Smooth muscle cell (in vitro differentiated cells): ENCODE measurements at regions not wholly inside any gene's neighbourhood (a gene's known extent, or its start where the extent isn't known, plus 50 kb on each side); places are given as distances from the start of the nearest gene placed in this dataset.

Experiments
- DNase-seq: peaks from one replicate; lab custom pipeline; 2025; ENCODE audit not compliant: unreplicated experiment; lab: John Stamatoyannopoulos, UW
- H2AFZ ChIP-seq: fragments of 200-600 bp; sonication (generic); 2 replicates; pipeline ENCODE4 v1.6.0; 2016; ENCODE audit warnings: antibody characterized with exemption, low read depth, mild to moderate bottlenecking
- H3F3A ChIP-seq: fragments of 200-600 bp; sonication (generic); 2 replicates; pipeline ENCODE4 v1.6.0; 2017; ENCODE audit warnings: antibody characterized with exemption, low read depth
- H3K27ac ChIP-seq: fragments of 200-600 bp; sonication (generic); 2 replicates; pipeline ENCODE4 v1.5.1; 2016; ENCODE audit warnings: low read depth, mild to moderate bottlenecking
- H3K27me3 ChIP-seq: fragments of 200-600 bp; sonication (generic); 2 replicates; pipeline ENCODE4 v1.6.1; 2016; ENCODE audit warnings: low read depth, mild to moderate bottlenecking
- H3K36me3 ChIP-seq: fragments of 200-600 bp; sonication (generic); 2 replicates; pipeline ENCODE4 v1.5.1; 2016; ENCODE audit warnings: low read depth
- H3K4me1 ChIP-seq: fragments of 200-600 bp; sonication (generic); 2 replicates; pipeline ENCODE4 v1.5.1; 2016; ENCODE audit warnings: low read depth
- H3K4me2 ChIP-seq: fragments of 200-600 bp; sonication (generic); 2 replicates; pipeline ENCODE4 v1.6.0; 2016; ENCODE audit warnings: mild to moderate bottlenecking
- H3K4me3 ChIP-seq: fragments of 200-600 bp; sonication (generic); 2 replicates; pipeline ENCODE4 v1.5.1; 2016; ENCODE audit warnings: mild to moderate bottlenecking
- H3K79me2 ChIP-seq: fragments of 200-600 bp; sonication (generic); 2 replicates; pipeline ENCODE4 v1.6.0; 2016; ENCODE audit warnings: low read depth, mild to moderate bottlenecking
- H3K9ac ChIP-seq: fragments of 200-600 bp; sonication (generic); 2 replicates; pipeline ENCODE4 v1.6.0; 2016; ENCODE audit warnings: low read depth
- H3K9me3 ChIP-seq: fragments of 200-600 bp; sonication (generic); replicated peaks from 2 replicates; pipeline ENCODE4 v1.5.1; 2016; ENCODE audit warnings: low read depth
- H4K20me1 ChIP-seq: fragments of 200-600 bp; sonication (generic); 2 replicates; pipeline ENCODE4 v1.6.0; 2016; ENCODE audit warnings: low read depth
- CTCF ChIP-seq: fragments of 200-600 bp; sonication (generic); IDR thresholded peaks from 2 replicates; pipeline ENCODE4 v1.5.1; 2017; ENCODE audit warnings: borderline replicate concordance, mild to moderate bottlenecking, antibody characterized with exemption; ENCODE audit not compliant: insufficient read depth, poor library complexity, severe bottlenecking
- WGBS: methylation state at CpG from one replicate; pipeline ENCODE4 v1.1.7; 2016; ENCODE audit warnings: low lambda C conversion rate; 5-methylcytosine and 5-hydroxymethylcytosine counted together

GRCh38 chr6:134600671-134601070 is 282.8 kb upstream of the SGK1 start:
- Histone ChIP-seq H3K79me2 (no peaks in the 10 kb centered on the region), H3K36me3 (no peaks in the 10 kb centered on the region), H3K4me3 (no peak overlapping the region), H3K27ac (no peak overlapping the region), H3K4me1 (no peaks in the 10 kb centered on the region), H3K9ac (no peak overlapping the region), H3K4me2 (no peak overlapping the region), H4K20me1 (no peaks in the 10 kb centered on the region), H3K27me3 (no peaks in the 10 kb centered on the region), H3K9me3 (peaks cover 4% of the 10 kb centered on the region), H2AFZ (no peak overlapping the region), H3F3A (no peaks in the 10 kb centered on the region)
- no peak for TF ChIP-seq CTCF
- 91% methylated on average over 7 of the region's 7 CpGs for WGBS
- no peak for DNase-seq

- no peak for TF ChIP-seq CTCF
- no peaks in the 10 kb centered on the region for H3K27me3 ChIP-seq
- WGBS = 95% methylated on average over 3 of the region's 3 CpGs
- H3K36me3 ChIP-seq = no peaks in the 10 kb centered on the region
- peaks cover 4% of the 10 kb centered on the region for H3K9me3 ChIP-seq
- H3K4me3 ChIP-seq = no peak overlapping the region
- H3K79me2 ChIP-seq = no peaks in the 10 kb centered on the region
- H3F3A ChIP-seq = no peaks in the 10 kb centered on the region
- H3K27ac ChIP-seq = no peak overlapping the region
- H3K4me1 ChIP-seq = no peaks in the 10 kb centered on the region
- no peak overlapping the region for H2AFZ ChIP-seq
- no peak overlapping the region for H3K4me2 ChIP-seq
- no peak overlapping the region for H3K9ac ChIP-seq
- no peak for DNase-seq
- H4K20me1 ChIP-seq = no peaks in the 10 kb centered on the region
Observed at GRCh38 chr6:134599079-134599478, 281.2 kb upstream of the SGK1 start.

GRCh38 chr6:134596191-134596590 is 278.3 kb upstream of the SGK1 start:
- no peak overlapping the region for H3K27ac ChIP-seq
- H3K36me3 ChIP-seq = no peaks in the 10 kb centered on the region
- DNase-seq = no peak
- H3K4me3 ChIP-seq = no peak overlapping the region
- no peak for TF ChIP-seq CTCF
- H4K20me1 ChIP-seq = no peaks in the 10 kb centered on the region
- no peaks in the 10 kb centered on the region for H3K79me2 ChIP-seq
- no peaks in the 10 kb centered on the region for H3K4me1 ChIP-seq
- no peak overlapping the region for H3K4me2 ChIP-seq
- H3K9me3 ChIP-seq = peaks cover 2% of the 10 kb centered on the region
- H3K9ac ChIP-seq = no peak overlapping the region
- WGBS = 96% methylated on average over 1 of the region's 1 CpG
- no peak overlapping the region for H2AFZ ChIP-seq
- H3F3A ChIP-seq = no peaks in the 10 kb centered on the region
- no peaks in the 10 kb centered on the region for H3K27me3 ChIP-seq

- Histone ChIP-seq H3K79me2 (no peaks in the 10 kb centered on the region), H3K27ac (no peak overlapping the region)
Observed at GRCh38 chr6:134594881-134595280, 277.0 kb upstream of the SGK1 start.

More at GRCh38 chr6:134594881-134595280, 277.0 kb upstream of the SGK1 start:
- H3K9ac ChIP-seq = no peak overlapping the region
- no peak overlapping the region for H2AFZ ChIP-seq
- no peaks in the 10 kb centered on the region for H3F3A ChIP-seq
- no peaks in the 10 kb centered on the region for H3K36me3 ChIP-seq
- H3K4me1 ChIP-seq = peaks cover 3% of the 10 kb centered on the region
- no peaks in the 10 kb centered on the region for H3K27me3 ChIP-seq
- H3K4me2 ChIP-seq = no peak overlapping the region
- no peak overlapping the region for H3K4me3 ChIP-seq
- TF ChIP-seq CTCF = no peak
- WGBS = 100% methylated on average over 1 of the region's 1 CpG
- no peaks in the 10 kb centered on the region for H3K9me3 ChIP-seq
- no peak for DNase-seq
- H4K20me1 ChIP-seq = no peaks in the 10 kb centered on the region
